BE2C (cell line): ENCODE measurements at regions not wholly inside any gene's neighbourhood (a gene's known extent, or its start where the extent isn't known, plus 50 kb on each side); places are given as distances from the start of the nearest gene placed in this dataset.
"Not testable (repeated sequence)": the region's sequence is repeated elsewhere in the genome, so short reads cannot be mapped to it uniquely, and the experiment has no call there.

Experiments used
- DNase-seq: peaks from one replicate; pipeline ENCODE4 v3.0.0-alpha.2; 2020
- H3K27me3 ChIP-seq: fragments of 250-450 bp; sonication (Bioruptor Pico); 2 replicates; pipeline ENCODE4 v1.5.1; 2020; ENCODE audit warnings: mild to moderate bottlenecking
- H3K36me3 ChIP-seq: fragments of 250-450 bp; sonication (Bioruptor Pico); 2 replicates; pipeline ENCODE4 v1.5.1; 2020; ENCODE audit warnings: mild to moderate bottlenecking
- H3K4me1 ChIP-seq: fragments of 250-450 bp; sonication (Bioruptor Pico); 2 replicates; pipeline ENCODE4 v1.5.1; 2020
- H3K4me3 ChIP-seq: 2 replicates; pipeline ENCODE4 v1.5.1; 2011; ENCODE audit warnings: low read depth, low read length
- H3K9me3 ChIP-seq: fragments of 250-450 bp; sonication (Bioruptor Pico); 2 replicates; pipeline ENCODE4 v1.5.1; 2020
- TF ChIP-seq, protein P1 (sequence below): IDR thresholded peaks from 2 replicates; pipeline ENCODE4 v1.5.1; 2012; ENCODE audit warnings: mild to moderate bottlenecking, low read depth, low read length

DNA sequence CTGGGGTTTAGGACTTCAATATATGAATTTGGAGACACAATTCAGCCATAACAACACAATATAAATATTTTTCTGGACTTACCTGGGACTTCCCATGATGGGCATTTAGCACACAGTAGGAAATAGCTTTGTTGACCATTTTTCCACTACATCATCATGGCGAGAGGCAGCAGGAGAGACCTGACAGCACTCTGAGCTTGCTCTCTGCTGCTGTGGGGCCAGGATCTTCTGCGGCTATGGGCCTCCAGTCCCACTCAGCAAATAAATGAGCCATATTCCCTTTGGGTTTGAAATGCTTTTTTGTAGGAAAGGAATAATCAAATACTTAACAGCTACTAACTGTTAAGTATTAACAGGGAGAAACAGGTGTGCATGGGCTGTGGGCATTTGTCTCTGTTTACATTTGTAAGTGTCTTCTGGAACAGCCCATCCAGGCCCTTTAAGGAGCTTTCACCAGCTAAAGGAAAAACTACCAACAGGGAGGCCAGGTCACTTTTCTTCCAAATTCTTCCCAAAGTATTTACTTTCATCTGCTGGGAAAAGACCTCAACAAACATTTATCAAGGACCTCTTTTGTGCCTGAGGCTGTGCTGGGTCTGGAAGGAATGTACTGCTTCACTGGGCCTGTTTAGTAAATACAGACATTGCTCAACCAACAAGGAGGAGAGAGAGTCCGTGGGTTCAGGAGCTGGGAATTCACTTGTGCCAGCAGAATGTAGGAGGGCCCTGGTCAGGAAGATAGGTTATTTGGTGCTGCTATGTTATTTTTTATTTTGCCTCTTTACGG lies 133.2 kb downstream of the LRIG2 start:
- Histone ChIP-seq H3K4me3 (no peak overlapping the region), H3K4me1 (no peaks in the 10 kb centered on the region), H3K27me3 (no peaks in the 10 kb centered on the region), H3K36me3 (no peaks in the 10 kb centered on the region), H3K9me3 (no peaks in the 10 kb centered on the region)
- DNase-seq: no peak
- TF ChIP-seq, protein P1, sequence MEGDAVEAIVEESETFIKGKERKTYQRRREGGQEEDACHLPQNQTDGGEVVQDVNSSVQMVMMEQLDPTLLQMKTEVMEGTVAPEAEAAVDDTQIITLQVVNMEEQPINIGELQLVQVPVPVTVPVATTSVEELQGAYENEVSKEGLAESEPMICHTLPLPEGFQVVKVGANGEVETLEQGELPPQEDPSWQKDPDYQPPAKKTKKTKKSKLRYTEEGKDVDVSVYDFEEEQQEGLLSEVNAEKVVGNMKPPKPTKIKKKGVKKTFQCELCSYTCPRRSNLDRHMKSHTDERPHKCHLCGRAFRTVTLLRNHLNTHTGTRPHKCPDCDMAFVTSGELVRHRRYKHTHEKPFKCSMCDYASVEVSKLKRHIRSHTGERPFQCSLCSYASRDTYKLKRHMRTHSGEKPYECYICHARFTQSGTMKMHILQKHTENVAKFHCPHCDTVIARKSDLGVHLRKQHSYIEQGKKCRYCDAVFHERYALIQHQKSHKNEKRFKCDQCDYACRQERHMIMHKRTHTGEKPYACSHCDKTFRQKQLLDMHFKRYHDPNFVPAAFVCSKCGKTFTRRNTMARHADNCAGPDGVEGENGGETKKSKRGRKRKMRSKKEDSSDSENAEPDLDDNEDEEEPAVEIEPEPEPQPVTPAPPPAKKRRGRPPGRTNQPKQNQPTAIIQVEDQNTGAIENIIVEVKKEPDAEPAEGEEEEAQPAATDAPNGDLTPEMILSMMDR: no peak

DNA sequence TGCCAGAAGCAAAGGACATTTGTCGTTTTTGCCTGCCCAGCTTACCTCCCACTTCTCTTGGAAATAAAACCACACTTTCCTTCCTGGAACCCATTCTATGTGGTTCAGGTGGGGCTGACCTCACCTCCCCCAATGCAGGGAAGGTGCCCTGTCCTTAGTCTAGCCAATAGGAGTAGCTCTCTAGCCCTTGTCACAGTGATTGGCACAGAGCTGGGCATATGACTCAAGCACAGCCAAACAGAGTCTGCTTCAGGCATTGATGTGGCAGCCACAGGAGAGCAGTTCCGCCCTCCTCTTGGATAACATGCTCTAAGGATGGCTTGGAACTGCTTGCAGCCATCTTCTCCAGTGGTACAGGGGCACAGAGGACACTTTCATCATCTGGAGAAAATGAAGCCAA lies 134.0 kb downstream of the LRIG2 start:
- TF ChIP-seq, protein P1: no peak
- H3K4me1 ChIP-seq: peaks cover 3% of the 10 kb centered on the region
- DNase-seq: no peak

DNA sequence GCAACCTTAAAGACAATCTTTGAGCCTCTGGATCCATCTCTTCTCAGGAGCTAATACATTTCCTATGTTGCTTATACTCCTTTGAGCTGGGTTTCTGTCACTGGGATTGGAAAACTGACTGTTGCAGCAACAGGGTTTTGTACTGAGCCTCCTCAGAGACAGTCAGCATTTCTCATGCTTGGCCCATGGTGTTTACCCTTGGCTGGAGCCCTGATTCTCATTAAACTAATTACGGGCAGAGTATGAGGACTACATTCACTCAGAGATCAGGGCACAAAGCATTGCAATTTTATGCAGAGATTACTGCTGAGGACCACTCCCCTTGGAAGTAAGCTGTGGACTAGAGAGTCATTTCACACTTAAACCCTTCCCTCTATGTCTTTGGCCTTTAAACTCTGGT lies 134.5 kb downstream of the LRIG2 start:
- TF ChIP-seq, protein P1: no peak
- no peaks in the 10 kb centered on the region for H3K27me3 ChIP-seq
- no peaks in the 10 kb centered on the region for H3K9me3 ChIP-seq
- H3K4me1 ChIP-seq: peaks cover 4% of the 10 kb centered on the region
- H3K36me3 ChIP-seq: no peaks in the 10 kb centered on the region
- DNase-seq: no peak
- H3K4me3 ChIP-seq: no peak overlapping the region

More for the DNA sequence above, 134.0 kb downstream of the LRIG2 start:
- no peaks in the 10 kb centered on the region for H3K9me3 ChIP-seq
- no peaks in the 10 kb centered on the region for H3K36me3 ChIP-seq
- H3K4me3 ChIP-seq: no peak overlapping the region
- no peaks in the 10 kb centered on the region for H3K27me3 ChIP-seq

DNA sequence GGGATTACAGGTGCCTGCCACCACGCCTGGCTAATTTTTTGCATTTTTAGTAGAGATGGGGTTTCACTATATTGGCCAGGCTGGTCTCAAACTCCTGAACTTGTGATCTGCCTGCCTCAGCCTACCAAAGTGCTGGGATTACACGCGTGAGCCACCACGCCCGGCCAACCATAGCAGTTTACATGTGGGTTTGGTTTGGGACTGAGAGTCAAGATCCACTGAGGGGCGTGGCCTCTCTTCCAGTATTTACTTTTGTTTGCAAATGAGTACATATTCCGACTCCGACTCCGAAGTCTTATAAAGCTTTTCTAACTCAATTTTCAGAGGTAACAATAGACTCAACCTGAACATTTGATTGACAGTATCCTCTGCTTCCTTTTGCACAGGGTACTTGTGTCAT lies 135.4 kb downstream of the LRIG2 start:
- not testable (repeated sequence) for H3K4me1 ChIP-seq, H3K9me3 ChIP-seq, H3K27me3 ChIP-seq, H3K36me3 ChIP-seq, DNase-seq, H3K4me3 ChIP-seq

DNA sequence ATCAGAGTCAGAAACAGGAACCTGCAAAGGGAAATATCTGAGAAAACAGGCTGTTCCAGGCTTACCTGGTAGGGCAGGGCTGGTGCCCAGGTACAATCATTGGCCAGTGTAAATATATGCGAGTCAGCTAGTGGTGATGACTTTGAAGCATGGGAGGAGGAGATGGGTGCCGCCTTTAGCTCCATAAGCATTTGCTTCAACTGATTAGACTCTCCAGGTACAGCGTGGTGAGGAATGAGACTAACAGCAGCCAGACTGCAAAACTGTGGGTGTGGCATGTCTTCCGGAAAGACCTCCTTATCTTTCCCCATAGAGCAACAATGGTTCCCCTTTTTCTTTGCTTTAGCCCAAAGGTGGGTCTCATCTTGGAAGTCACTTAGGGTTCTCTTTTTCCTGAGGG lies 137.2 kb downstream of the LRIG2 start:
- no peaks in the 10 kb centered on the region for H3K27me3 ChIP-seq
- no peak for DNase-seq
- H3K9me3 ChIP-seq: no peaks in the 10 kb centered on the region
- TF ChIP-seq, protein P1: no peak
- H3K36me3 ChIP-seq: no peaks in the 10 kb centered on the region
- no peak overlapping the region for H3K4me3 ChIP-seq
- H3K4me1 ChIP-seq: peaks cover 4% of the 10 kb centered on the region

DNA sequence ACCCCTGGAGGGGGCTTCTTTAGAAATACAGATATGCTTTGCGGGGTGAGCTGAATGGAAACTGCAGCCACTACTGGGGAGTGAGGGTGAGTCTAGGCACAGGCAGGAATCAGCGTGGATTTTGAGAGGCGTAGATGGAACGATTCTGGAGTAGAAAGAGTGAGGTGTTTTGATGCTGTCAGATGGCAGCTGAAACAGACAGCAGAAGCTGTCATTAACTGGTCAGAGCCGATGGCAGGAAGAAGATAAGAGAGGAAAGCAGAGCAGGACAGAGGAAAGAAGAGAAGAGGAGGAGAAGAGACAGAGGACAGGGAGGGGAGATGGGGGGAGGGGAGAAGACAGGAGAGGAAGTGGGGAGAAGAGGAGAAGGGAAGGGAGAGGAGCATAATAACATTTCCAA lies 138.5 kb downstream of the LRIG2 start:
- Histone ChIP-seq H3K4me1 (peaks cover 4% of the 10 kb centered on the region), H3K9me3 (no peaks in the 10 kb centered on the region), H3K4me3 (no peak overlapping the region), H3K36me3 (no peaks in the 10 kb centered on the region), H3K27me3 (no peaks in the 10 kb centered on the region)
- DNase-seq: peak; percentile 19
- TF ChIP-seq, protein P1: no peak
